ENCODE measurements at regions not wholly inside any gene's neighbourhood (a gene's known extent, or its start where the extent isn't known, plus 50 kb on each side); places are given as distances from the start of the nearest gene placed in this dataset.

DNA sequence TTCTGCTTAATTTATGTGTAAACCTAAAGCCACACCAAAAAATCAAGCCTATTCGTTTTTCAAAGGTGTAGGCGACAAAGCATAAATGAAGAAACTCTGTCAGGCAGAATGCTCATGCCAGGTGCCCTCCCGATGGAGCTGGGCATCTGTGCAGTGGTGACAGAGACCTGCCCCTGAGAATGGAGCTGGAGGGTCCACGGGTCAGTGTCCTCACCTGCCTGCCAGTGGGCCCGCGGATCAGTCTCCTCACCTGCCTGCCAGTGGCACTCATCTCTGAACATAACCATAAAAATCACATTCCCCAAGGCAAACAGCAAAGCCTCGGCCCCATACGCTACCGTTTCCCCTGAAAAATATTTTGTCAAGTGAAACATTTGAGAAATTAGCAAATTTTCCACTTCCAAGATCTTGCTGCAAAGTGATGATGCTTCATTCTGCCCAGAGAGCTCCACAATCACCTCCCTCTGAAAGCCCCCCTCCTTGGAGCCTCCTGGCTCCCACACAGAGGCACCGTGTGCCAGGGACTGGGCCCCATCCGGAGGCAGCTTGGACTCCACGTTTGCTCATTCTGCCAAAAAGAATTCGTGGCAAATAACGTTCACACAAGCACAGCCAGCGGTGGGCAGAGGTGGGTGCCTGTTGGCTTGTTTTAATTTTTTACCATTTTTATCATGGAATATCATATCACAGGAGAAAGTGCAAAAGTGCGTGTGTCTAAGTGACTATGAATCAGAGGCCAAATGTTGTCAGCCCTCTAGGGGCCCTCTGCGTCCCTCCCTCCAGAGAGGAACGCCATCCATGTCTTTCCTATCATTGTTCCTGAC lies 88.8 kb downstream of the YTHDF1 start:
- TF ChIP-seq, protein P1, sequence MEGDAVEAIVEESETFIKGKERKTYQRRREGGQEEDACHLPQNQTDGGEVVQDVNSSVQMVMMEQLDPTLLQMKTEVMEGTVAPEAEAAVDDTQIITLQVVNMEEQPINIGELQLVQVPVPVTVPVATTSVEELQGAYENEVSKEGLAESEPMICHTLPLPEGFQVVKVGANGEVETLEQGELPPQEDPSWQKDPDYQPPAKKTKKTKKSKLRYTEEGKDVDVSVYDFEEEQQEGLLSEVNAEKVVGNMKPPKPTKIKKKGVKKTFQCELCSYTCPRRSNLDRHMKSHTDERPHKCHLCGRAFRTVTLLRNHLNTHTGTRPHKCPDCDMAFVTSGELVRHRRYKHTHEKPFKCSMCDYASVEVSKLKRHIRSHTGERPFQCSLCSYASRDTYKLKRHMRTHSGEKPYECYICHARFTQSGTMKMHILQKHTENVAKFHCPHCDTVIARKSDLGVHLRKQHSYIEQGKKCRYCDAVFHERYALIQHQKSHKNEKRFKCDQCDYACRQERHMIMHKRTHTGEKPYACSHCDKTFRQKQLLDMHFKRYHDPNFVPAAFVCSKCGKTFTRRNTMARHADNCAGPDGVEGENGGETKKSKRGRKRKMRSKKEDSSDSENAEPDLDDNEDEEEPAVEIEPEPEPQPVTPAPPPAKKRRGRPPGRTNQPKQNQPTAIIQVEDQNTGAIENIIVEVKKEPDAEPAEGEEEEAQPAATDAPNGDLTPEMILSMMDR (IDR thresholded peaks at IDR 0.05), result no peak
- no peaks in the 10 kb centered on the region for H3K27me3 ChIP-seq

DNA sequence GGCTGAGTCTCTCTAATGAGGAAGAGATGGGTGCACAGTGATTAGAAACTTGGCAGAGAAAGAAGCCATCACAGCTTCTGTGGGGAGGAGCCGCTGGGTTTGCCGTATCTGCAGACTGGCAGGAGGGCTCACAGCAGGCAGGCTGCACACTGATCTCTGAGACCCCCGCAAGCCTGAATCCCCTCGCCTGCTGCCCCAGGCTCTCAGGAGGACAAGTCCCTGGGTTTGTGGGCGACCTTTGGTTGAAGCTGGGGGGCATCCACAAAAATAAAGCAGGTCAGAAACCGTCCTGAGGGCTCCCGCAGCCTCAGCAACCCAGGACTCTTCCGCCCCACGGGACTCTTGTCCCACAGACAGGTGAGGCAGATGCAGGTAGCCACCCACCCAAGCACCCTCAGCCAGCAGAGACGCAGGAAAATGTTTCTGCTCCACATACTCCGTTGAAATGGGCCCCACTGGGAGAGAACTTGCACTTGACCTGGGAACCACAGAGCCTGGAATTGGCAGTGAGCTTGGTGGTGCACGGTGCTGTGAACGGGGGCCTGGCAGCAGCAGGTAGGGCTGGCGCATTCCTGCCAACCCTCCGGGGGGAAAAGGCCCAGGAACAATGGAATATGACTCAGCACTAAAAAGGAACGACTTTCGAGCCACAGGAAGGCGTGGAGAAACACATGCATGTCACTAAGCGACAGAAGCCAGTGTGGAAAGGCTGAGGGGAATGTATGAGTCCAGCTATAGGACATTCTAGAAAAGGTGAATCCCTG lies 89.9 kb downstream of the YTHDF1 start:
- Histone ChIP-seq H3K36me3 (no peaks in the 10 kb centered on the region), H3K4me1 (no peaks in the 10 kb centered on the region), H3K4me3 (no peak overlapping the region), H3K27me3 (no peaks in the 10 kb centered on the region), H3K27ac (no peak overlapping the region), H3K9me3 (no peaks in the 10 kb centered on the region)
- peak in 1 of 2 donors; percentile 25 for DNase-seq (ENCODE audit: low spot score in 2 of 2)
- TF ChIP-seq, protein P1 (IDR thresholded peaks at IDR 0.05), result no peak
- intact Hi-C loops (cut with DNase I), result no loop called here

More for the DNA sequence above, 88.8 kb downstream of the YTHDF1 start:
- intact Hi-C loops (cut with DNase I), result no loop called here
- no peak overlapping the region for H3K4me3 ChIP-seq
- H3K9me3 ChIP-seq, result no peaks in the 10 kb centered on the region
- H3K36me3 ChIP-seq, result no peaks in the 10 kb centered on the region
- peak in 1 of 2 donors; percentile 35 for DNase-seq (ENCODE audit: low spot score in 2 of 2)
- no peaks in the 10 kb centered on the region for H3K4me1 ChIP-seq
- H3K27ac ChIP-seq, result no peak overlapping the region

DNA sequence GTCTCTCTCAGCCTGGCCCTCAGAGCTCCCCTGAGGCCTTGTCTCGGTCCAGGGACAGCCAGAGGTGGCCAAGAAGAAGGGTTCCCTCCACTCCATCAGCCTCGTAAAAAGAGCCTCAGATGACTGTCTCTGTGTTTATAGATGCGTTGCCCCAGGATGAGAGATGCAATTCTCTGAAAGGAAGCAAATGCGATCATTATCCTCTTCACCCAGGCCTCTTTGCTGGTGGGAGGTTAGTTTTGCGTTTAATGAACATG lies 90.4 kb downstream of the YTHDF1 start:
- Histone ChIP-seq H3K4me1 (no peaks in the 10 kb centered on the region), H3K27ac (no peak overlapping the region), H3K36me3 (no peaks in the 10 kb centered on the region), H3K9me3 (no peaks in the 10 kb centered on the region), H3K27me3 (no peaks in the 10 kb centered on the region), H3K4me3 (no peak overlapping the region)
- TF ChIP-seq, protein P1 (IDR thresholded peaks at IDR 0.05), result no peak
- intact Hi-C loops (cut with DNase I), result no loop called here
- no peak for DNase-seq (ENCODE audit: low spot score in 2 of 2)

DNA sequence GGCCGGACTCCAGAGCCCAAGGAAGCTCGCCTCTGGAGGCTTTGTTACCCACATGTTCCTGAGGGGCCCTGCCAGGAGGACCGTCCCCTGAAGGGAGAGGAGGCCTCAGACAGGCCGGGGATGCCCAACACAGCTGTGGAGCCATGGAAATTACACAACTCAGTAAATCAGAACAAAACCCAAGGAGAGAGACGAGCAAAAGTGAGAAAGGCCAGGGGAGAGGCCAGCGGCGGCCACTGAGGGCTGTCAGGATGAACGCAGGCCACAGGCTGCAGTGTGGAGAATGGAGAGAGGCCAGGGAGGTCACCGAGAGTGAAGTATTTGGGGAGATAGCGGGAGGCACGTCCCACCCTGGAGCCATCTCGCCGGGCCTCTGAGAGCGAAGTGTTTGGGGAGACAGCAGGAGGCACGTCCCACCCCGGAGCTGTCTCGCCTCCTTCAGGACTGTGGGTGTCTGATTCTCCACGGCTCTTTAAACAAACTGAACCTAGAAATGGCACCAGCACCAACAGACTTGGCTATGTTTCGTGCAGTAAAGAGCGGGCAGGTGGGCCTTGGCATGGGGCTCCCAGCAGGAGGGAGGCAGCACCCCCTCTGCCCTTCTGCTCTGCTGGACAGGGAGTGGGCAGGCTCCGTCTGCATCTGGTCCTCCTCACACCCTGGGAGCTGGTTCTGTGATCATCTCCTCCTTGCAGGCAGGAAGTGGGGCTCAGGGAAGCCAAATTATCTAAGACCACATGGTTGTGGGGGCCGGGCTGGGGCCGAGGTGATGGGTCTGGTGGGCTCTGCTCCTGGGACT lies 91.0 kb downstream of the YTHDF1 start:
- no peak overlapping the region for H3K4me3 ChIP-seq
- peak in 1 of 2 donors; percentile 41 for DNase-seq (ENCODE audit: low spot score in 2 of 2)
- no peak overlapping the region for H3K27ac ChIP-seq
- intact Hi-C loops (cut with DNase I), result no loop called here
- TF ChIP-seq, protein P1 (IDR thresholded peaks at IDR 0.05), result no peak
- no peaks in the 10 kb centered on the region for H3K4me1 ChIP-seq
- no peaks in the 10 kb centered on the region for H3K36me3 ChIP-seq
- no peaks in the 10 kb centered on the region for H3K9me3 ChIP-seq
- no peaks in the 10 kb centered on the region for H3K27me3 ChIP-seq

DNA sequence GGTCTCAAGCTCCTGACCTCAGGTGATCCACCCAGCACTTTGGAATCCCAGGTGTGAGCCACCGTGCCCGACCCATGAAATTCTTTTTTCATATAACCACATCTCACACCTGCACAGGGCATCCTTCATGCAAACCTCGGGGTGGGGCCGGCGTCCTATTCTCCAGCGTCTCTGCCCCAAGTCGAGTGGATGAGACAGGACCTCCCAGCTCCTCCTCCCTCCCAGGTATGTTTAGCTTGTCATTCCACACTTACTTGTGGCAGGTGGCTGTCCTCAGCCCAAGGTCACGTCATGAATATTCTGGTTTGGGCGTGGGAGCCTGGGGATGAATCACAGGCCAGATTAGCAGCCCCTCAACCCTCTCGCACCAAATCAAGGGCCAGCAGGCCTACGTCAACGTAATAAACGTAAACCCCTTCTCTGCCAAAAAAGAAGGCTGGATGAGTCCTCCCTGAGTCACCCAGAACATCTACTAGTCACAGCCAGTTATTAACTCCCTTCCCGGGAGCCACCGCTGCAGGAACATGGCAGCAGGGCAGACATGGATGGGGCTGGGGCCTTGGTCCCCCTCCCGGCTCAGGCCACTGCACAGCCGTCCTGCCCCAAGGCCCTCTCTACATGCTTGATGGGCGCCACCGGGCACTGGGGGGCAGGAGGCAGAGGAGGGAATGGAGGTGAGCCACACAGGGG lies 91.7 kb downstream of the YTHDF1 start:
- intact Hi-C loops (cut with DNase I), result no loop called here
- DNase-seq (ENCODE audit: low spot score in 2 of 2), result peak in 1 of 2 donors; percentile 47
- H3K27ac ChIP-seq, result no peak overlapping the region
- no peaks in the 10 kb centered on the region for H3K4me1 ChIP-seq
- no peaks in the 10 kb centered on the region for H3K9me3 ChIP-seq
- no peaks in the 10 kb centered on the region for H3K36me3 ChIP-seq
- TF ChIP-seq, protein P1 (IDR thresholded peaks at IDR 0.05), result no peak
- no peaks in the 10 kb centered on the region for H3K27me3 ChIP-seq
- no peak overlapping the region for H3K4me3 ChIP-seq
